ENCODE measurements at regions not wholly inside any gene's neighbourhood (a gene's known extent, or its start where the extent isn't known, plus 50 kb on each side); places are given as distances from the start of the nearest gene placed in this dataset.

GRCh38 chrX:40962793-40963407 is 122.3 kb upstream of the USP9X start:
- H4K20me1 ChIP-seq (ENCODE audit: insufficient read depth, low read length), result no peaks in the 10 kb centered on the region
- no peak overlapping the region for H3K4me2 ChIP-seq (ENCODE audit: insufficient read depth, low read length)
- no peak overlapping the region for H3K27ac ChIP-seq (ENCODE audit: low read length)
- no peaks in the 10 kb centered on the region for H3K27me3 ChIP-seq (ENCODE audit: insufficient read depth, low read length, poor library complexity)
- H3K79me2 ChIP-seq (ENCODE audit: insufficient read depth, low read length), result no peaks in the 10 kb centered on the region
- DNase-seq (no peak), ATAC-seq (ENCODE audit: insufficient read depth, low read depth) (no peak)
- no peak overlapping the region for H3K9ac ChIP-seq (ENCODE audit: low read depth, low read length)
- H3K9me3 ChIP-seq (ENCODE audit: insufficient read depth, low read length, severe bottlenecking), result no peaks in the 10 kb centered on the region
- H3K36me3 ChIP-seq (ENCODE audit: insufficient read depth, low read length), result no peaks in the 10 kb centered on the region
- TF ChIP-seq EZH2 (IDR thresholded peaks at IDR 0.05; ENCODE audit: borderline replicate concordance, low read depth, low read length, severe bottlenecking) (no peak), CTCF (IDR thresholded peaks at IDR 0.05; ENCODE audit: borderline replicate concordance, extremely low read depth, low read length, poor library complexity, severe bottlenecking) (no peak)
- no peak overlapping the region for H2AFZ ChIP-seq (ENCODE audit: low read depth, low read length)
- H3K4me1 ChIP-seq (ENCODE audit: insufficient read depth, low read length), result no peaks in the 10 kb centered on the region
- no peak overlapping the region for H3K4me3 ChIP-seq (ENCODE audit: low read depth in 1 of 2, low read length in 2 of 2)

GRCh38 chrX:40964008-40964407 is 121.2 kb upstream of the USP9X start:
- no peak overlapping the region for H3K27ac ChIP-seq (ENCODE audit: low read length)
- no peak overlapping the region for H3K4me2 ChIP-seq (ENCODE audit: insufficient read depth, low read length)
- no peaks in the 10 kb centered on the region for H3K9me3 ChIP-seq (ENCODE audit: insufficient read depth, low read length, severe bottlenecking)
- no peaks in the 10 kb centered on the region for H3K27me3 ChIP-seq (ENCODE audit: insufficient read depth, low read length, poor library complexity)
- no peak overlapping the region for H3K4me3 ChIP-seq (ENCODE audit: low read depth in 1 of 2, low read length in 2 of 2)
- no peaks in the 10 kb centered on the region for H4K20me1 ChIP-seq (ENCODE audit: insufficient read depth, low read length)
- DNase-seq, result no peak
- no peak for ATAC-seq (ENCODE audit: insufficient read depth, low read depth)
- no peaks in the 10 kb centered on the region for H3K4me1 ChIP-seq (ENCODE audit: insufficient read depth, low read length)
- H2AFZ ChIP-seq (ENCODE audit: low read depth, low read length), result no peak overlapping the region
- no peak overlapping the region for H3K9ac ChIP-seq (ENCODE audit: low read depth, low read length)
- no peak for TF ChIP-seq CTCF (IDR thresholded peaks at IDR 0.05; ENCODE audit: borderline replicate concordance, extremely low read depth, low read length, poor library complexity, severe bottlenecking)
- TF ChIP-seq EZH2 (IDR thresholded peaks at IDR 0.05; ENCODE audit: borderline replicate concordance, low read depth, low read length, severe bottlenecking), result no peak
- no peaks in the 10 kb centered on the region for H3K79me2 ChIP-seq (ENCODE audit: insufficient read depth, low read length)
- H3K36me3 ChIP-seq (ENCODE audit: insufficient read depth, low read length), result no peaks in the 10 kb centered on the region

GRCh38 chrX:40964633-40965586 is 120.3 kb upstream of the USP9X start:
- no peak overlapping the region for H3K27ac ChIP-seq (ENCODE audit: low read length)
- H3K4me2 ChIP-seq (ENCODE audit: insufficient read depth, low read length), result no peak overlapping the region
- no peaks in the 10 kb centered on the region for H4K20me1 ChIP-seq (ENCODE audit: insufficient read depth, low read length)
- TF ChIP-seq EZH2 (IDR thresholded peaks at IDR 0.05; ENCODE audit: borderline replicate concordance, low read depth, low read length, severe bottlenecking) (no peak), CTCF (IDR thresholded peaks at IDR 0.05; ENCODE audit: borderline replicate concordance, extremely low read depth, low read length, poor library complexity, severe bottlenecking) (no peak)
- DNase-seq, result no peak
- no peaks in the 10 kb centered on the region for H3K27me3 ChIP-seq (ENCODE audit: insufficient read depth, low read length, poor library complexity)
- no peak overlapping the region for H3K4me3 ChIP-seq (ENCODE audit: low read depth in 1 of 2, low read length in 2 of 2)
- no peak for ATAC-seq (ENCODE audit: insufficient read depth, low read depth)
- no peaks in the 10 kb centered on the region for H3K4me1 ChIP-seq (ENCODE audit: insufficient read depth, low read length)
- H2AFZ ChIP-seq (ENCODE audit: low read depth, low read length), result no peak overlapping the region
- H3K9ac ChIP-seq (ENCODE audit: low read depth, low read length), result no peak overlapping the region
- no peaks in the 10 kb centered on the region for H3K79me2 ChIP-seq (ENCODE audit: insufficient read depth, low read length)
- H3K36me3 ChIP-seq (ENCODE audit: insufficient read depth, low read length), result no peaks in the 10 kb centered on the region
- H3K9me3 ChIP-seq (ENCODE audit: insufficient read depth, low read length, severe bottlenecking), result no peaks in the 10 kb centered on the region
